HG02981 (cell line): ENCODE measurements at regions not wholly inside any gene's neighbourhood (a gene's known extent, or its start where the extent isn't known, plus 50 kb on each side); places are given as distances from the start of the nearest gene placed in this dataset.

Experiments
- ATAC-seq: cut with Tn5 transposase; IDR thresholded peaks from one replicate; pipeline ENCODE4 v1.9.1; 2021; ENCODE audit warnings: mild to moderate bottlenecking, moderate library complexity; ENCODE audit not compliant: unreplicated experiment

DNA sequence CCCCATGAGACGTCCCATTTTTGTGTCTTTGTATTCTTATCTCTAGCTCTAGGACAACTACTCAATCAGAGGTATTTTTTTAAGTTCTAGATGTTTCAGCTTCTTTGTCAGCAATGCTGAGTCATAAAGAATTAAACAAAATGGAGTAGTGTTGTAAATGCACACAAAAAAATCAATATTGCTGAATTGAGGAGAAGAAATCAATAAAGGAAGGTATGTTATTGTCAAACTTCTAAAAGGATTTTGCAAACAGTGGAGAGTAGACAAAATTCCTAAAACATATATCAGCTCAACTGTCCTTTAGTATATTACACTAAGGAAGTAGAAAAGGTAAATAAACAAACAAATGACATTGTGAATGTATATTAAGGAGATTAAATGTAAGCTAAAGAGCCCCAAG lies 726.1 kb upstream of the NRXN1 start:
- ATAC-seq: no peak

DNA sequence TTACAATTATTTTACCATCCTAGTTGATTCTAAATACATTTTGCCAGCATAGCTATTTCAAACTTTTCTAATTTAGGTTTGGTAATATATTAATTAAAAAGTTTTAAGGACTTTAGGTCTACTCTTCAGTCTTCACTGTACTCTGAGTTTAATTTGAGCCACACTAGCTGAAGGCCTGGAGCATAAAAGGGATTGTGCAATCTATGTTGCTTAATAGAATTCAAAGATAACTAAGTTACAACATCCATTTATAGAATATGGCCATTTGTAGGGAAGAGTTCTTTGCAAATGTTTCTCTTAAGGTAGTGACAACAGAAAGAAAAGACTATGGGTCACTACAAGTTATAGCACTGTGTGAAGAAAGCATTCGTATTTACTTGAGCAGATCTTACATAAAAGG lies 702.2 kb upstream of the NRXN1 start:
- ATAC-seq: no peak

DNA sequence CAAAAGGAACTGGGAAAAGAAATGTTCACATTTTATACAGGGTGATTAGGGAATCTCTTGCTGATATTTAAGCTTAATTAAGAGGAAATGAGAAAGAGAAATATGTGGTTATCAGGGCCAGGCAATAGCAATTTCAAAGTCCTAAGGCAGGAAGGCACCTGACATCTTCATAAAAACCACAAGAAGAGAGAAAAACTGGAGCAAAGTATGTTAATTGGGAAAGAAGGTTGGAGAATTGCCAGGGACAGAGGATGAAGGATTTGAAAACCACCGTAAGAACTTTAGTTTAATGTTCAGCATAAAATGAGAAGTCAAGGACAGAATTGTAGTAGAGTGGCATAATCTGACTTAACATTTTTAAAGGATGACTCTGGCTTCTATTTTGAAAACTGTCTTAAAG lies 691.8 kb upstream of the NRXN1 start:
- no peak for ATAC-seq

DNA sequence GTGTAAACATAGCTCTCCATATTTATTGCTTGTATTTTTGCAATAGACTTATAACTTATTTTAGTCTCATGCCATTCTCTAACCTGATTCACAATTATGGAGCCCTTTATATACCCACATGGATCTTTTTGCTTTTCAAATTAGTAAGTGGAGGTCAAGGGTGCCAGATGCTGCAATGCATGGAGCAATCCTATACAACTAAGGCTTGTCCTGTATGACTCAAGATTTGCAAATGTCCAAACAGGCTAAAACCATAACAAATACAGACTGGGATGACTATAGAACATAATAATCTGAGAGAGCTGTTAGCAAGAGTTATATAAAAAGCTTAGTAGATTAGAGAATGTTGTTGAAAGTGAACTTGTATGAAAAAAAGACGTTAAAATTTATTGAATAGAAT lies 690.4 kb upstream of the NRXN1 start:
- no peak for ATAC-seq

DNA sequence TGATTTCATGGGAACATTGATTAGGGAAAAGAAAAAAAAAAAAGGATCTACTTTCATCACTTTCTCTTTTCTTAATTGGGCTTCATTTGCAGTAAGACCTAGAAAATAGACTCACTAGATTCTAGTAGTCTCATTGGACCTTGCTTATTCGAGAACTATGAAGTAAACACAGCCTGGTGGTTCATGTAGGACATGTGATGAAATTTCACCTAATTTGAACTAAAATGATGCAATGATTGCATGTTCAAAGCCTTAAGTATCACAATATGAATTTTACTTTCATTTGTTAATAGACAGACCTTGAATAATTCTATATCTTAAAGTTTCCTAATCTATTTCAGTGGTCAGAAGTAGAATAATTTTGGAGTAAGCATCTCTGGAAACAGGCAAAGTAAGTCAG lies 688.9 kb upstream of the NRXN1 start:
- no peak for ATAC-seq

DNA sequence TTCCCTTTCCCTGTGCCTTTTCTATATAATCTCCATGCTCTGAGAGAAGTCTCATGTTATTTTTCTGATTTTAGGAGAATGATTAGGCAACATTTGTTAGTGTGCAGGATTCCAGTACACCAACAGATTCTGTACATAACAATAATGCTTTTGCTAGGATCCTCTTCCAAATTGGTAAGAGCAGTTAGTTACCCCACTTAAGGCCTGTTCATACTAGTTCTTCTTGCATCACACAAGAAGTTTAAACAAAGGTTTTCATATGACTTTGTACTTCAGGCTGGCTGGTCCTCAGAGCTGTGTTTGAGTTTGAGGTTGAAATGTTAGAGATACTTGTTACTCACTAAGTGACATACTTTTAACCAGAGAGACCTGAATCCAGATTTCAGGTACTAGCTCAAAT lies 686.9 kb upstream of the NRXN1 start:
- ATAC-seq: no peak

DNA sequence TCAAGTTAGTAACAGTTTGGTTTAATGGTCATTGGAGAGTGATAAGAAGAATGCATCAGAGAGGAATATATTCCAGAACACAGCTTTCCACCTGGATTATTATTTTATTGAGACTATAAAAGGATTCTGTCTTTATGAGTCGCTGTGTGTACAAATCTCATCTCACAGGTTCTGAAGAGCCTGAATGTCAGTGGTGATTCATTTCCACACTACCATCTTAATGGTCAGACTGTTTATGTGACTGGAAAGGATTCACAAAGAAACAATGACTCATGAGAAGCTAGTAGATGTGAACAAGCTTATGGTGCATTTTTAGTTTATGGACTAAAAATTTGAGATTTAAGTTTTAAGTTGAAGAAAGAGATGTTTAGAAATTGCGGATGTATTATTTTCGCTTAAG lies 685.4 kb upstream of the NRXN1 start:
- ATAC-seq: no peak

DNA sequence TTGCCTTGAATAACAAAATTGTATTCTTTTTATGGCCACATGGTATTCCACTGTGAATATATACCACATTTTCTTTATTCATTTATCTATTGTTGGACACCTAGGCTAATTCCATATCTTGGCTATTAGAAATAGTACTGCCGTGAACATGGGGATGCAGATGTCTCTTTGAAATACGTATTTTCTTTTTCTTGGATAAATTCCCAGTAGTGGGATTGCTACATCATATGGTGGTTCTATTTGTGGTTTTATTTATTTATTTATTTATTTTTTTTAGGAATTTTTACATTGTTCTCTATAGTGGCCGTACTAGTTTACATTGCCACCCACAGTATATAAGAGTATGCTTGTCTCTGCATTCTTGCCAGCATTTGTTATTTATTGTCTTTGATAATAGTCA lies 679.8 kb upstream of the NRXN1 start:
- no peak for ATAC-seq

DNA sequence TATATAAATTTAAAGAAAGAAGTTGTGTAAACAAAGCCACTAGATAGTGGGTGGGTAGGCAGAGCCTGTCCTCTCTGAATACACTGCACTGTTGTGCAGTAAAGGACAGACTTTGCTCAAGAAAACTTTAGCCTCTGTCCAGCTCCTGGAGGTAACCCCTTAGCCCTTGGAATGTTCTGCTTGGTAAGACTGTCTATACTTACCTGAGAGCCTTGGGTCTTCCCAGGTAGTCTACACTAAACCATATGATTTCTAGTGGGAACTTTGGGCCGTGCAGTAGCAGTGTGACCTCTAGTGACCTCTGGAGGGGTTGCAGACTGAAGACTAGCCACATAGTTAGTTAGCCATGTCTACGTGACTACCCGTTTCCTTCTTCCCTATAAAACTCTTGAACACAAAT lies 678.3 kb upstream of the NRXN1 start:
- peak; percentile 83 for ATAC-seq

DNA sequence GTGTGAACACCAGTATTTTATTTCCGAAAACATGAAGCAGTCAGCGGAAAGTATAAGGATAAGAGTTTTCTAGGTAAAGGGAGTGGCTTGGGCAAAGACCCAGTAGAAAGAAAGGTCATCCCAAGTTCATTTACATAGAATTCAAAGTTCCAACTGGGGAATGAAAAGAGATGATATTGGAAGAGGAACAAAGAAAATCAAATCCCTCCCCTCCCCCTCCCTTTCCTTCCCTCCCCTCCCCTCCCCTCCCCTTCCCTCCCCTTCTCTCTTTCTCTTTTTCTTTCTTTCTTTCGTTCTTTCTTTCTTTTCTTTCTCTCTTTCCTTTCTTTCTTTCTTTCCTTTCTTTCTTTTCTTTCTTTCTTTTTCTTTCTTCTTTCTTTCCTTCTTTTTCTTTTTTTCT lies 675.7 kb upstream of the NRXN1 start:
- no peak for ATAC-seq

DNA sequence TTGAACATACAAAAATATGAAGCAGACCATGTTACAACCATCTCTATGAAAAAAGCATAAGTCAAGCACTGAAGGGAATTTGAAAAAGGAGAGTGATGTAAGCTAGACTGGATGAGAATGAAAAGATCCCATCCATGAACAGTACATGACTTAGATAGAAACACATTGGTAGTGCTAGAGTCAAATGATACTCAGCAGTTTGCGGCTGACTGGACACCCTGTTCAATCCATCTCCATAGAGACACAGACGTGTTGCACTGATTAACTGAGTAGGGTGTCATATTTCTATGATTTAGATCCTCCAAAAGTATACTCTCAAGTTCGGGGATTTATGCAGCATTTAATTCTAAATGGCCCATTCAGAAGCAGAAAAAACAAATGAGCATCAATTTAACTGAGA lies 674.3 kb upstream of the NRXN1 start:
- ATAC-seq: no peak

DNA sequence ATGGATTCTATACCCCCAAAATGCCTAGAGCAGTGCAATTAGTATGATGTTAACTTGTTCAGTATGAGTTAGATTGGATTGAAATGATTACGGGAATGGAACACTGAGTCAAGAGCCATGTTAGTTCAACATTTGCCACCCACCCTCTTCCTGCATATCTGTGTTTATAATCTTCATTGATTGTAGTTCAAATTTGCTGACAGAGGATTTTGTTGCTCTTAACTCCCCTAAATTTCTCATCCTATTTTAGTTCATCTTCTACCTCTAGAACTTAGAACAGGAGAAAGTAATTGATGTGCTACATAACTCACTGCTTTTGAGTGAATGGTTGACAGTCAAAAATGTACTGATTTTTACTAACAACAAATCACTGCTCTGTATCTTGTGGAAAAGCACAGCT lies 673.5 kb upstream of the NRXN1 start:
- ATAC-seq: no peak

DNA sequence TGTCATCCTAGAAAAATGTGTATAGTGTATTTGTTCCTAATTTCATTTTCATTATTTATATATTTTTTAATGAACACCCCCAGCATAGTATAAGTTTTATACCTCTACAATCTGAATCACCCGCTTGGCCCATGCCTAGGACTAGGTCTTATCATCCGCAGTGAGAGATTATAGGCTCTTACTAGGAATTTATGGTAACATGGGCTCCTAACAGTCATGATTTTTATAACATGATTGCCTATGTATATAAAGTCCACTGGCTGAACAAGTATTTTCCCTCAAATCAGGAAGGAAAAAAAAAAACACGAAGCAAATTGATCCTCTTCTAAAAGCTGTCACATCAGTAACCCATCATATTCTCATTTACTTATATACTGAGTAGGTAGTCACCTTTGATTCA lies 666.1 kb upstream of the NRXN1 start:
- no peak for ATAC-seq

DNA sequence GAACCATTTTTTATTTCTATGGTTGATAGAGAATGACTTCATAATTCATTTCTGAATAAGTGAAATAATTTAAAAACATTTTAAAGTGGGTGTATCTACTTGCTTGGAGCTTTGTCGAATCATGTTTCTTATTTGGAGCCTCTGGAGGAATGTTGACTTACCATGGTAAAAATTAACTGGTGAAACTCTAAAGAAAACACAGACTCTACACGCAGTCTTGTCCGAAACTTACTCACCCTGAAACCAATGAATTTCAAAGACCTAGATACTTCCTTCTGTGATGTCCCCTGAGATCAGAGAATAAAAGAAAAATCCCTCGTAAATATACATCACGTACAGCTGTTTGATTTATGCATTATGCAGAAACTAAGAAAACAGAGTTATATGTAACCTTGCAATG lies 665.2 kb upstream of the NRXN1 start:
- no peak for ATAC-seq

DNA sequence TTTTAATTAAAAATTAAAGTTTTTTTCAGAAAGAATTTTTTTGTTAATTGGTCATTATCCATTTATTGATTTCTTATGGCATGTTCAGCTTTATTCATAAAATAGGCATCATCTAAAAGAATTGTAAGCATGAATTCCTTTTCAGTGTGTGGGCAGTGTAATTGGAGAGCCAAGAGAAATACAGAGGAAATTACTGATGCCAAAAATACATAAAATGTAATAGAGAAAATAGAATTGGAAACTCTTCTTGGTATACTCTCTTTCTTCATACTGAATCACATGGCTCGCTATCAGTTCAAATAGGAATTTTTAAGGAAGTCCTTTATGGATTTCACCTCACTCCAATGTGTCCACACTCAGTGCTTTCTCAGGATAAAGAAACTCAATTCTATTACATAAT lies 663.6 kb upstream of the NRXN1 start:
- no peak for ATAC-seq

DNA sequence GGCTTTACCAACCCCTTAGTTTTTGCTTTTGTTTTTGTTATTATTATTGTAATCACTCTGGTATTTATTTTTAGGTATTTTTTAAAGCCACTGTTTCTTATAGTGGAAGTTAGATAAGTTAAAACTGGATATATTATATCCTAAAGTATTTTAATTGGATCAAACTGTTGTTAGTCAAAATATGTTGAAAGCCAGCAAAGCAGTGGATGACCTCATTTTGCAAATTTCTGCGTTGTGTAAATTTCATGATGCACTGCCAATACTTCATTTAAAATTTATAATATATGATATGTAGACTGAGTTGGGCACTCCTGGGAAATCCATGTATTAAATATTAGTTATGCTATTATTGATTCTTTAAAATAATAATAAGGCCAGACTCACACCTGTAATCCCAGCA lies 661.7 kb upstream of the NRXN1 start:
- no peak for ATAC-seq

DNA sequence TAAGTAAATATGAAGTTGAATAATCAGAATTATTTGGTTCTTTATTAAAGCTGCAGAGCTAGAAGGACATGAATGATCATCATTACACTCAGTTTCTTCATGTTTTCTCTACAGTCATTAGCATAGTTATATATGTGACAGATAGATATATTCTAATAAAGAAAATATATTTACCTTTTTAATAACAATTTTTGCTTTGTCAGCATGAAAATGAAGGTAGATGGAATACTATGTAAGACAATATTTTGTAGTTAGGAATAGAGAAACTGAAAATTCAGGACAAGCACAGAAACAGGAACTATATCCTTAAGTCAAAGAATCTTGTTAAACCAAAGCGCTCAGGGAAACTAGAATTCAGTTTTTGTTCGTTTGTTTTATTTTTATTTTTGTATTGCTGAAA lies 649.9 kb upstream of the NRXN1 start:
- no peak for ATAC-seq

DNA sequence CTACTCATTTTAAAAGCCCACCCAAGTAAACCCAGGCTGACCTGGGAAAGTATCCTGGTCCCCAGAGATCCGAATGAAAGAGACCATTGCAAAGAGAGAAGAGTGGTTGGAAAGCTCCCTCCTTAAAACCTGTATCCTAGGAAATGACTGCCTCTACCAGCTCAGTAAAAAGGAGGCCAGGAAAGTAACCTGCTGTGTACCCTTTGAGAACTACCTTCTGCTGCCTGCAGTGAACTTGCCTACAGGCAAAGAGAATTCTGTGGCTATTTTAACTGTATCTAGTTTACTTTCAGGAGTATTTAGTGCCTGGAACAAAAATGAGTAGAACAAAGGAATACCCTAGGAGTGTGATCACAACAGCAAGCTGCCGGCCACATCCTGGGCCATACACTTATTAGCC lies 641.7 kb upstream of the NRXN1 start:
- ATAC-seq: no peak

DNA sequence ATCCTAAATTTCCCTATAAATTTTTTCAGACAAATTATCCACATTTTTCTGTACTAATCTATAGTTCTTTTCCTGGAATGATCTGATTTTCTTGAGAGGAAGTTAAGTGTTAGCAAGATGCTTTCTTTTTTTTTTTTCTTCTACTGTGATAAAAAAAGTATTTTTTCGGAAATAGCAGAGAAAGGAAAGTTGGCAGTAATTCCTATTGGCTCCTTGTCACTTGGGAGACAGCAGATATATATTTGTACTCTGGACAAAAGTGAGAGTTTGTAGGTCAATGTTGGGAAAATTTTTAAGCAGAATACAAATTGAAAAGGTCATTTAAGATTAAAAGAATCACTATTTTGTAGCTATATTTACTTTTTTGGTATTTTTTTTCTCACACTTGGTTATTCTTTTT lies 635.7 kb upstream of the NRXN1 start:
- ATAC-seq: no peak

DNA sequence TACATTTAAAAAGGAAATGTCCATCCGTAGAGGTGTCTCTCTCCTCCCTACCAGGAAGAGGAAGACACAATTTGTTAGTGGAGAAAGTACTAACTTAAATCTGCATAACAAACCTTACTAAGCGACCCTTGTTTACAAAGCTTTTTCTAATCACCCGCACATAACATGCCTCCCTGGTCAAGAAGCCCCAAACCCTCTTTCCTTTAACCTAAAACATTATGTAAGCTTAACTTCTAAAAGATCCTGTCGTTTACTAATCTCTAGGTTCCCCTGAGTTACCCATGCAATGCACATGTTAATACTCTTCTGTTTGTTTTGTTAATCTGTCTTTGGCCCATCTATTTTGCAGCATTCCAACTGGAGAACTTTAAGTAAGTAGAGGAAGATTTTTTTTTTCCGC lies 630.3 kb upstream of the NRXN1 start:
- no peak for ATAC-seq

DNA sequence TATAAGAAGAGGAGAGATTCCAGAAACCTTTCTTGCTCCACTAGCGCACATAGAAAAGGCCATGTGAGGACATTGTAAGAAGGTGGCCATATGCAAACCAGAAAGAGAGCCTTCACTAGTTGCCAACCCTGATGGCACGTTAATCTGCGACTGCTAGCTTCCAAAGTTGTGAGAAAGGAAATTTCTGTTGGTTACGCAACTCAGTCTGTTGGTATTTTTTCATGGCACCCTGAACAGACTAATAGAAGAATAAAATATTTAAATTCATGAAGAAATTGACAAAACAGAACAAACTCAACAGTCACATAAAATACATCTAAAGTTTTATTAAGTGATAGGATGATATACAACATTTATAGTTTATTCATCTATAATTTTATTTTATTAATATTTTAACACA lies 625.9 kb upstream of the NRXN1 start:
- no peak for ATAC-seq

DNA sequence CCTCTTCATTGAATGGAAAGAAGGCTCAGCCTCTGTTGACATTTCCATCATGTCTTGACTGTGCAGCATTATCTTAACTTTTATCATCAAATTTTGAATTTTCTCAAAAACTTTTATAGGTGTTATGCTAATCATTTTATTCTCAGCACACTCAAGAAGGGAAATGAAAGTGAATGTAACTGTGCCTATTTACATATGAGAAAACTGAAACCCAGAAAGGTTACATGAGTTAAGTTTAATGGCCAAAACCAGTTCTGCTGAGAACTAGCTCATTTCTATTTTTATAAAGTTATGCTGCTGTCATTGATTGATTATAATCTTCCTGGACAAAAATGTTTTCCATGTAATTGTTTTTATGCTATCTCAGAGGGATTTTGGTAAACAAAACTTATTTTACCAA lies 618.8 kb upstream of the NRXN1 start:
- ATAC-seq: peak; percentile 86

DNA sequence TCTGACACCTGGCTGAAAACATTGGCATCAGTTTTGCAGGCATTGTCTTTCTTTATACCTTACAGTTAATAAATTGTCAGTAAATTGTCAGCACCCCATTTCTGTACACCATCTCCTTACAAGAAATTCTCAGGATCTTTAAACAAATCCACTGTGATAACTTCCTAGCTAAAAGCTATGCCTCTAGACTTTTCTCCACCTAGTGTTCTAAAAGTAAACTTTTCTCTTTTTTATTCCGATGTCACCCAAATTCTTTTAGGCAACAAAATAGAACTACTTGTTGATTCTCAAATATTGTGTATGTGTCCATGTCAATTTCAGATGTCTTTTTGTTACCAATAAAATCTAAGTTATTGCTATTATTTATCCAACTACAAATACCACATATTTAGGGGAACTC lies 617.4 kb upstream of the NRXN1 start:
- no peak for ATAC-seq

DNA sequence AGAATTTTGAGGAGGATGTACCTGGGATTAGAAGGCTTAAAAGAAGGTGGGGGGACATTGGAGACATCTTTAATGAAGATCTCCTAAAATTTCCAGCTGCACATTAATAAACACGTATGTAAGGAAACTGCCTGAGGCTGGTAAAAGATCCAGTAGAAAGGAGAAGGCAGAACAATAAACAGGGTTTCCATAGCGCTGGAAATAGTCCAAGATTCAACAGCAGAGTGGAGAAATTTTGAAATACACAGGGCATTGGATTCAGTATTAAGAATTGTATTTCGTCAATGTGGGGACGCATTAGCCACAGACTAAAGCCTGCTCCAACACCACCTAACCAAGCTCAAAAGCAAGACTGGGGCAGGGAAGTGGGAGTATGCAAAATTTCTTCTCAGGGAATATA lies 606.9 kb upstream of the NRXN1 start:
- ATAC-seq: no peak
